ENCODE measurements at regions not wholly inside any gene's neighbourhood (a gene's known extent, or its start where the extent isn't known, plus 50 kb on each side); places are given as distances from the start of the nearest gene placed in this dataset.
A peak's percentile ranks its signal among the peaks of the same experiment; 100 is the strongest.

DNA sequence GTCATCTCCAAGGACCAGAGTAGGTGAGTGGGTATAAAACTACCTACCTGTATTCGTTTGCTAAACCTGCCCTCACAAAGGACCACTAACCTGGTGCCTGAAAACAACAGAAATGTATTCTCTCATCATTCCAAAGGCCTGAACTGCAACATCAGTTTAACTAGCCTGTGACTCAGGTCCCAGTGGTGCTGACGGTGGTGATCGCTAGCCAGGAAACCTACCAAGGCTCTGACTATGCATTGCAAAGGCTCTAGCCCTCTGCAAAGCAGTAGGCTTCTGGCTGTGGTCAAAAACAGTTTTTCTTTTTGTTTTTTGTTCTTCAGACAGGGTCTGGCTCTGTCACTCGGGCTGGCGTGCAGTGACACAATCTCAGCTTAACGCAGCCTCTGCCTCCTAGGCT is 107.5 kb downstream of the NPTX2 start:
- TF ChIP-seq, protein P1, sequence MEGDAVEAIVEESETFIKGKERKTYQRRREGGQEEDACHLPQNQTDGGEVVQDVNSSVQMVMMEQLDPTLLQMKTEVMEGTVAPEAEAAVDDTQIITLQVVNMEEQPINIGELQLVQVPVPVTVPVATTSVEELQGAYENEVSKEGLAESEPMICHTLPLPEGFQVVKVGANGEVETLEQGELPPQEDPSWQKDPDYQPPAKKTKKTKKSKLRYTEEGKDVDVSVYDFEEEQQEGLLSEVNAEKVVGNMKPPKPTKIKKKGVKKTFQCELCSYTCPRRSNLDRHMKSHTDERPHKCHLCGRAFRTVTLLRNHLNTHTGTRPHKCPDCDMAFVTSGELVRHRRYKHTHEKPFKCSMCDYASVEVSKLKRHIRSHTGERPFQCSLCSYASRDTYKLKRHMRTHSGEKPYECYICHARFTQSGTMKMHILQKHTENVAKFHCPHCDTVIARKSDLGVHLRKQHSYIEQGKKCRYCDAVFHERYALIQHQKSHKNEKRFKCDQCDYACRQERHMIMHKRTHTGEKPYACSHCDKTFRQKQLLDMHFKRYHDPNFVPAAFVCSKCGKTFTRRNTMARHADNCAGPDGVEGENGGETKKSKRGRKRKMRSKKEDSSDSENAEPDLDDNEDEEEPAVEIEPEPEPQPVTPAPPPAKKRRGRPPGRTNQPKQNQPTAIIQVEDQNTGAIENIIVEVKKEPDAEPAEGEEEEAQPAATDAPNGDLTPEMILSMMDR (conservative IDR thresholded peaks at IDR 0.05; ENCODE audit: low read length): no peak

DNA sequence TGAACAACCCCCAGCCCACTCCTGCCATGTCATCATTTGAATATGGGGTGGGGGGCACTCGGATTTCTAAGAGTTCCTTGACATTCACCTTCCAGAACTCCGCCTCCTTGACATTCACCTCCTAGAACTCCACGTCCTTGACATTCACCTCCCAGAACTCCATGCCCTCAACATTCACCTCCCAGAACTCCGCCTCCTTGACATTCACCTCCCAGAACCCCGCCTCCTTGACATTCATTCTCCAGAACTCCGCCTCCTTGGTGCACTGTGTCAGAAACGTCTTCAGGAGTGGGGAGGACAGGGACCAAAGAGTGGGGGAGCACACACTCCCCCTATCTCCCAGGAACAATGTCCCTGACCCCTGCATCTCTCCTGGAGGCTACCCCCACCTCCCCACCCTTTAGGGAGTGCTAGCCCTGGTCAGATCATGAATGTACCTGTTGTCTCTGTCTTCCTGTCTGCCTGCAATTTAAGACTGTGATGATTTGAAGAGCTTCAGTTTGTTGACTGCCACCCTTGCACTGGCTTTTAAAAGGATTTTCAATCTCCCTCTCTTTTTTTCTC is 110.1 kb downstream of the NPTX2 start:
- TF ChIP-seq, protein P1 (conservative IDR thresholded peaks at IDR 0.05; ENCODE audit: low read length): no peak
- DNase-seq (ENCODE audit: low read depth): no peak
- no peak overlapping the region for H3K4me3 ChIP-seq (ENCODE audit: low read length)

More for the DNA sequence above, 107.5 kb downstream of the NPTX2 start:
- H3K4me3 ChIP-seq (ENCODE audit: low read length): no peak overlapping the region
- DNase-seq (ENCODE audit: low read depth): no peak

DNA sequence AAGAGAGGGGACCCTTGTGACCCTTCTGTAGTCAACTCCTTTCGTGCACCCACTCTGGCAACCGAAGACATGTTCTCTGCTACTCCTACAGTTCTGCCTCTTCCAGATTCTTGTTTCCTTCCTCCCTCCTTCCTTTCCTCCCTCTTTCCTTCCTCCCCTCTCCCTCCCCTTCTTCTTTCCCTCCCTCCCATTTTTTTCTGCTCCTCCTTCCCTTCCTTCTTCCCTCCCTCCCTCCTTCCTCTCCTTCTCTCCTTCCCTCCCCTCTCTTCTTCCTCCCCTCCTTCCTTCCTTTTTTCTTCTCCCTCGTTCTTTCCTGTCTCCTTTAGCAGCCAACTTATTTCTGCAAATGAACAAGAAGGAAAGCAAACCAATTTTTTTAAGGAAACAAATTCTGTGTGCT is 111.5 kb downstream of the NPTX2 start:
- TF ChIP-seq, protein P1 (conservative IDR thresholded peaks at IDR 0.05; ENCODE audit: low read length): no peak
- DNase-seq (ENCODE audit: low read depth): no peak
- no peak overlapping the region for H3K4me3 ChIP-seq (ENCODE audit: low read length)

GRCh38 chr7:98729121-98729520 is 112.0 kb downstream of the NPTX2 start:
- TF ChIP-seq, protein P1 (conservative IDR thresholded peaks at IDR 0.05; ENCODE audit: low read length): no peak
- no peak for DNase-seq (ENCODE audit: low read depth)
- H3K4me3 ChIP-seq (ENCODE audit: low read length): no peak overlapping the region

GRCh38 chr7:98730326-98730725 is 113.2 kb downstream of the NPTX2 start:
- H3K4me3 ChIP-seq (ENCODE audit: low read length): no peak overlapping the region
- no peak for DNase-seq (ENCODE audit: low read depth)

DNA sequence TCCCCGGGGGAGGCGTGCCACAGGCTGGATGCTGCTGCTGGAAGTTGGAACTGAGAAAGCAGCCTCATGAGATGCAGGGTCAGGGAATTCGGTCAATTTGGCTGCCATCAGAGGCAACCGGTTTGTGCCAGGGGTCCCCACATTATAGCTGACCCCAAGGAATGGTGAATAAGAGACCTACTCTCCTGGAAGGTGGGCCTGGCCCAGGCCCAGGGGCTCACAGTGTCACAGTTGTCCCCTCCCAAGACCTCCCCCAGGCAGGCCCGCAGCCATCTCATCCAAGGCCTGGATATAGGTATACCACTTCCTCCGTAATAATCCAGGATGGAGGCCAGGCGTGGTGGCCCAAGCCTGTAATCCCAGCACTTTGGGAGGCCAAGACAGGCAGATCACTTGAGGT is 114.6 kb downstream of the NPTX2 start:
- TF ChIP-seq, protein P1 (conservative IDR thresholded peaks at IDR 0.05; ENCODE audit: low read length): no peak
- no peak overlapping the region for H3K4me3 ChIP-seq (ENCODE audit: low read length)
- DNase-seq (ENCODE audit: low read depth): no peak

More at GRCh38 chr7:98730326-98730725, 113.2 kb downstream of the NPTX2 start:
- TF ChIP-seq, protein P1 (conservative IDR thresholded peaks at IDR 0.05; ENCODE audit: low read length): no peak

DNA sequence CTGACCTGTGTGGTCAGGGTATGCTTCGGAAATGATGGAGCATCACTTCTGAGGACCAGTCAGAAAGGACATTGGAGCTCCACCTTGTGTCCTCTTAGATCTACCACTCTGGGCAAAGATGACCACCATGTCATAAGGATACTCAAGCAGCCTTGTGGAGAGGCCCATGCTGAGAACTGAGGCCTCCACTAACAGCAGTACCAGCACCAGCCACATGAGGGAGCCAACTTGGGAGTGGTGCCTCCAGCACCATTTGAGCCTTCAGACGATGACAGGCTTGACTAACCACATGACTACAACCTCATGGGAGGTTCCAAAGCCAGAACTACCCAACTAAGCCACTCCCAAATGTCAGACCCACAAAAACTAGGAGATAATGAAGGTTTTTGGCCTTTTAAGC is 116.0 kb downstream of the NPTX2 start:
- no peak overlapping the region for H3K4me3 ChIP-seq (ENCODE audit: low read length)
- DNase-seq (ENCODE audit: low read depth): peak; percentile 18
- TF ChIP-seq, protein P1 (conservative IDR thresholded peaks at IDR 0.05; ENCODE audit: low read length): peak; percentile 51

All from AG10803 (cell line).